WI38 (cell line): ENCODE measurements at regions not wholly inside any gene's neighbourhood (a gene's known extent, or its start where the extent isn't known, plus 50 kb on each side); places are given as distances from the start of the nearest gene placed in this dataset.

Experiments used
- H3K4me3 ChIP-seq: 2 replicates; pipeline ENCODE4 v1.5.1; 2011; ENCODE audit warnings: low read depth, mild to moderate bottlenecking, control low read depth, low read length
- CTCF ChIP-seq: IDR thresholded peaks from 2 replicates; pipeline ENCODE4 v1.5.1; 2012; ENCODE audit warnings: low read depth, mild to moderate bottlenecking, control low read depth, low read length

- no peak for TF ChIP-seq CTCF
- no peak overlapping the region for H3K4me3 ChIP-seq
Measured at GRCh38 chr11:69968396-69969347, 109.4 kb upstream of the ANO1 start.

- no peak overlapping the region for H3K4me3 ChIP-seq
- no peak for TF ChIP-seq CTCF
Measured at GRCh38 chr11:69969890-69970784, 108.0 kb upstream of the ANO1 start.

GRCh38 chr11:69970785-69971535, 107.2 kb upstream of the ANO1 start:
- no peak overlapping the region for H3K4me3 ChIP-seq
- no peak for TF ChIP-seq CTCF

GRCh38 chr11:69971741-69972140, 106.4 kb upstream of the ANO1 start:
- no peak for TF ChIP-seq CTCF
- H3K4me3 ChIP-seq = no peak overlapping the region

GRCh38 chr11:69972351-69972802, 105.7 kb upstream of the ANO1 start:
- no peak for TF ChIP-seq CTCF
- H3K4me3 ChIP-seq = no peak overlapping the region

GRCh38 chr11:69974528-69974927, 103.6 kb upstream of the ANO1 start:
- TF ChIP-seq CTCF = no peak
- no peak overlapping the region for H3K4me3 ChIP-seq
